ENCODE measurements at regions not wholly inside any gene's neighbourhood (a gene's known extent, or its start where the extent isn't known, plus 50 kb on each side); places are given as distances from the start of the nearest gene placed in this dataset.

GRCh38 chr4:33400504-33400903 lies 2680.3 kb downstream of the PCDH7 start:
- TF ChIP-seq POLR2A (IDR thresholded peaks at IDR 0.05; ENCODE audit: low read depth) (no peak), CTCF (IDR thresholded peaks at IDR 0.05) (no peak), EP300 (IDR thresholded peaks at IDR 0.05) (no peak)
